Ammon's horn (tissue), 1 donor: ENCODE measurements at regions not wholly inside any gene's neighbourhood (a gene's known extent, or its start where the extent isn't known, plus 50 kb on each side); places are given as distances from the start of the nearest gene placed in this dataset.
"Not testable (repeated sequence)": the region's sequence is repeated elsewhere in the genome, so short reads cannot be mapped to it uniquely, and the experiment has no call there.

Experiments used
- DNase-seq: peaks from one replicate; pipeline ENCODE4 v3.0.0-alpha.2; 2016; ENCODE audit warnings: low spot score

GRCh38 chr7:155395176-155395797, 62.6 kb upstream of the EN2 start:
- DNase-seq: peak; percentile 49

DNA sequence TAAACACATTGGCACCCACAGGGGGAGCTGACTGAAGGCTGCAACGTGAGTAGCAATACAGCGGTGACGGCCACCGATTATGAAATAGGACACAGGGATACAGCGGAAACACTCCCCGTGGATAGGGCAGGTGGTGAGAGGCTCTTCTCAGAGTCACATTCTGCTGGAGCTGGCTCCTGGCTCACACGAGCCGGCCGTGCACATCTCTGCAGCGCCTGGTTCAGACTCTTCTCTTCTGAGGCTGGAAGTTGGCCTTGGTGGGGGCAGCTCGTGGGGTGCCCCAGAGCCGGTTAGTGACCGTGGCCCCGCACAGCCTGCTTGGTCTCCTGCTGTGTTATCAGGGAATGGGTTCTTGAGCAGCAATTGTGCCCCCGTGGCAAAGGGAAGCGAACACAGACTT, 61.3 kb upstream of the EN2 start:
- DNase-seq: no peak

DNA sequence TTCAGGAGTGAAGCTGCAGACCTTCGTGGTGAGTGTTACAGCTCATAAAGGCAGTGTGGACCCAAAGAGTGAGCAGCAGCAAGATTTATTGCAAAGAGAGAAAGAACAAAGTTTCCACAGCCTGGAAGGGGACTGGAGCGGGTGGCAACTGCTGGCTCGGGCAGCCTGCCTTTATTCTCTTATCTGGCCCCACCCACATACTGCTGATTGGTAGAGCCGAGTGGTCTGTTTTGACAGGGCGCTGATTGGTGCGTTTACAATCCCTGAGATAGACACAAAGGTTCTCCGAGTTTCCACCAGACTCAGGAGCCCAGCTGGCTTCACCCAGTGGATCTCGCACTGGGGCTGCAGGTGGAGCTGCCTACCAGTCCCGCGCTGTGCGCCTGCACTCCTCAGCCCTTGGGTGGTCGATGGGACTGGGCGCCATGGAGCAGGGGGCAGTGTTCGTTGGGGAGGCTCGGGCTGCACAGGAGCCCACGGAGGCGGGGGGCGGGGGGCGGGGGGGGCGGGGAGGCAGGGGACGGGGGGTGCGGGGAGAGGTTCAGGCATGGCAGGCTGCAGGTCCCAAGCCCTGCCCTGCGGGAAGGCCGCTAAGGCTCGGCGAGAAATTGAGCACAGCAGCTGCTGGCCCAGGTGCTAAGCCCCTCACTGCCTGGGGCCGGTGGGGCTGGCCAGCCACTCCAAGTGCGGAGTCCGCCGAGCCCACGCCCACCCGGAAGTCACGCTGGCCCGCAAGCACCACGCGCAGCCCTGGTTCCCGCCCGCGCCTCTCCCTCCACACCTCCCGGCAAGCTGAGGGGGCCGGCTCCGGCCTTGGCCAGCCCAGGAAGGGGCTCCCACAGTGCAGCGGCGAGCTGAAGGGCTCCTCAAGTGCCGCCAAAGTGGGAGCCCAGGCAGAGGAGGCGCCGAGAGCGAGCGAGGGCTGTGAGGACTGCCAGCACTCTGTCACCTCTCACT, 59.9 kb upstream of the EN2 start:
- not testable (repeated sequence) for DNase-seq

- DNase-seq: no peak
Measured at GRCh38 chr7:155398944-155399343, 59.0 kb upstream of the EN2 start.

GRCh38 chr7:155399577-155399976, 58.4 kb upstream of the EN2 start:
- no peak for DNase-seq

- no peak for DNase-seq
Measured at GRCh38 chr7:155401231-155401630, 56.7 kb upstream of the EN2 start.

DNA sequence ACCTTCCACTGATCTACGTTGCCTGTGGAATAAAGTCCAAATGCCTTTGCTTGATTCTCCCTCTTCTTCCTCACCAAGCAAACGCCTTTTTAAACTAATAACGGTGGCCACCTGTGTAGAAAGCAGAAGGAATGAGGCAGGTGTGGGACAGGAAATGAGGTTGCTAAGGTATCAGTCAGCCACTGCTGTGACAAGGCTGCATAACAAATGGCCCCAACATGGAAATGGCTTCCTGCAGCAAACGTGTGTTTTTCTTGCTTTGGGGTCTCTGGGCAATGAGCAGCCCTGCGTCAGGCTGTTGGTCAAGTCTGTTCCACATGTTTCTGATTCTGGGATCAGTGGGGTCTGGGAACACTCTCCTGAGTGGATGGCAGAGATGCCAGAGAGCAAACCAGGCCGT, 56.0 kb upstream of the EN2 start:
- DNase-seq: no peak

DNA sequence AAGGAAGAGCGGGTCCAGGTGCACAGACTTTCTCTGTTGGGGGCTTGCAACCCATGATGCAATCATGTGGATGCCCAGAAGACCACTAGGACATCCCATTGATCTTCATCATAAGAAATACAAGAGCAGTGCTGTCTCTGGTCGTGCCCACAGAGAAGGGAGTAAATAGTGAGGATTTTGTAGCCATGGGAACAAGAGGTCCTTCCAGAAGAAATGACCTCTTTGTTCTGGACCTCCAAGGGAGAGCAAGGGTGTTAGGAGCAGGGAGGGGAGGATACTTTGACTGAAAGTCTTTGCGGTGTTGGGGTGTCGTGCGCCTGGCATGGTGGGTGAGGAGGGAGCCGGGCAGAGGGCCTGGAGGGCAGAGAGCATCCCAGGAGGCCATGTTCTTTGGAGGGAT, 55.0 kb upstream of the EN2 start:
- DNase-seq: peak; percentile 62

GRCh38 chr7:155404976-155405375, 53.0 kb upstream of the EN2 start:
- DNase-seq: no peak

- DNase-seq: peak; percentile 66
Measured at GRCh38 chr7:155405399-155406318, 52.3 kb upstream of the EN2 start.

- DNase-seq: no peak
Measured at GRCh38 chr7:155407799-155408198, 50.1 kb upstream of the EN2 start.
